ENCODE measurements at regions not wholly inside any gene's neighbourhood (a gene's known extent, or its start where the extent isn't known, plus 50 kb on each side); places are given as distances from the start of the nearest gene placed in this dataset.

DNA sequence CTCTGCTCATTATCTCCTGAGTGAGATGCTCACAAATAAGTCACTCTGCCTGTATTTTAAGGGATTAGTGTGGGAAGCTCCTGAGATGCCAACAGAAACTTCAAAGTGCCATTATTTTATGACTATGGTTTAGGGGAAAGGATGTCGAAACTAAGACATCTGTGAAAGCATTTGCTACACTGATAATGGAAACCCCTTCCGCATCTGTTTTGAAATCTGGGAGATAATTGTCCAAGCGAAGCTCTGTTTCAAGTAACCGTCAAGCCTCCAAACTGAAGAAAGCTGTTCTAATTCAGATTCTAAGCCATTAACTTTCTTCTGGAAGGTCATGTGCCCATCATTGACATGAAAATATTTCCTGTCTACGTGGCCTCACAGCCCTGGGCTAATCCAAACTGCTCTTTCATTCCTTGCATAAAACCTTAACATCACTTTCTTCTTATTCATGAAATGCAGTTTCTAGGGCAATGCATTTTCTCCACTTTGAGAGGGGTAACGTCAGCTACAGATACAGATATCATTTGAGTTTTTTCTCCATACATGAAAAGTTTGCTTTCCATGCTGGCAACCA lies 932.0 kb downstream of the C6orf118 start:
- Histone ChIP-seq H3K27ac (ENCODE audit: low read length) (no peak overlapping the region), H3K9me3 (ENCODE audit: low read length) (no peaks in the 10 kb centered on the region), H3F3A (ENCODE audit: insufficient read depth, low read length, poor library complexity, severe bottlenecking) (no peaks in the 10 kb centered on the region), H3K4me3 (ENCODE audit: low read length) (no peak overlapping the region), H3K4me2 (ENCODE audit: low read length) (no peak overlapping the region), H4K20me1 (ENCODE audit: insufficient read depth) (no peaks in the 10 kb centered on the region), H3K36me3 (ENCODE audit: insufficient read depth, low read length) (no peaks in the 10 kb centered on the region), H3K79me2 (replicated peaks; ENCODE audit: insufficient read depth, low read length) (no peaks in the 10 kb centered on the region), H2AFZ (ENCODE audit: low read depth, low read length) (no peak overlapping the region), H3K27me3 (ENCODE audit: insufficient read depth, low read depth, low read length) (no peaks in the 10 kb centered on the region), H3K9ac (ENCODE audit: low read length) (no peak overlapping the region), H3K9me2 (ENCODE audit: insufficient read depth, low read length) (no peaks in the 10 kb centered on the region)
- no peak for TF ChIP-seq REST (IDR thresholded peaks at IDR 0.05; ENCODE audit: borderline replicate concordance)
- no peak for TF ChIP-seq RAD21 (conservative IDR thresholded peaks at IDR 0.05)
- no peak for TF ChIP-seq POLR2AphosphoS5 (IDR thresholded peaks at IDR 0.05)
- no peak for TF ChIP-seq CTCF (IDR thresholded peaks at IDR 0.05; ENCODE audit: poor library complexity, severe bottlenecking)
- TF ChIP-seq MXI1 (conservative IDR thresholded peaks at IDR 0.05; ENCODE audit: poor library complexity, severe bottlenecking), result no peak
- no peak for TF ChIP-seq SMC3 (conservative IDR thresholded peaks at IDR 0.05; ENCODE audit: poor library complexity)
- no peak for TF ChIP-seq EZH2 (IDR thresholded peaks at IDR 0.05; ENCODE audit: borderline replicate concordance, insufficient read depth, low read length, poor library complexity, severe bottlenecking)
- no peak for TF ChIP-seq EP300 (conservative IDR thresholded peaks at IDR 0.05; ENCODE audit: poor library complexity, severe bottlenecking)
- no peak for TF ChIP-seq TAF1 (IDR thresholded peaks at IDR 0.05; ENCODE audit: low read depth)

DNA sequence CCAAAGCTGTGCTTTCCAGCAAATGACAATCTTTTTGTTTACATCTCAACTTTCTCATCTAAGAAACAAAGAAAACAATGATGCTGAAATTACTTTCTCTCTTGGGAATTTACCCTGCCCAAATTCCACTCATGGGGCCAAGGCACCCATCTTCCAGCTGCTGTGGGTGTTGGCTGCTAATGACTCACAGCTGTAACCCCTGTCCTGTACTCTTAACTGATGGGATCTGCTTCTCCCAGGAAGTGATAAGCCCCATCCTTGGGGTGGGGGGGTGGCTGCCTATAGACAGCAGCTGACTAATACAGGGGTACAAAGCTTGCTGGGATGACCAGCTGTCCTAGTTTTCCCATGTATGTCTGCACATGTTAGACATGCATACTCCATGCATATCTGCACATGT lies 938.6 kb downstream of the C6orf118 start:
- H3K9me3 ChIP-seq (ENCODE audit: low read length), result no peaks in the 10 kb centered on the region
- H4K20me1 ChIP-seq (ENCODE audit: insufficient read depth), result no peaks in the 10 kb centered on the region
- H3K4me2 ChIP-seq (ENCODE audit: low read length), result no peak overlapping the region
- H3K9ac ChIP-seq (ENCODE audit: low read length), result no peak overlapping the region
- H3K36me3 ChIP-seq (ENCODE audit: insufficient read depth, low read length), result no peaks in the 10 kb centered on the region
- no peak overlapping the region for H3K27ac ChIP-seq (ENCODE audit: low read length)
- H3K79me2 ChIP-seq (replicated peaks; ENCODE audit: insufficient read depth, low read length), result no peaks in the 10 kb centered on the region
- no peak for TF ChIP-seq REST (IDR thresholded peaks at IDR 0.05; ENCODE audit: borderline replicate concordance)
- TF ChIP-seq TAF1 (IDR thresholded peaks at IDR 0.05; ENCODE audit: low read depth), result no peak
- TF ChIP-seq EP300 (conservative IDR thresholded peaks at IDR 0.05; ENCODE audit: poor library complexity, severe bottlenecking), result no peak
- TF ChIP-seq SMC3 (conservative IDR thresholded peaks at IDR 0.05; ENCODE audit: poor library complexity), result no peak
- no peak for TF ChIP-seq MXI1 (conservative IDR thresholded peaks at IDR 0.05; ENCODE audit: poor library complexity, severe bottlenecking)
- no peak for TF ChIP-seq EZH2 (IDR thresholded peaks at IDR 0.05; ENCODE audit: borderline replicate concordance, insufficient read depth, low read length, poor library complexity, severe bottlenecking)
- H3K27me3 ChIP-seq (ENCODE audit: insufficient read depth, low read depth, low read length), result no peaks in the 10 kb centered on the region
- H2AFZ ChIP-seq (ENCODE audit: low read depth, low read length), result no peak overlapping the region
- H3K9me2 ChIP-seq (ENCODE audit: insufficient read depth, low read length), result no peaks in the 10 kb centered on the region
- H3K4me3 ChIP-seq (ENCODE audit: low read length), result no peak overlapping the region
- no peaks in the 10 kb centered on the region for H3F3A ChIP-seq (ENCODE audit: insufficient read depth, low read length, poor library complexity, severe bottlenecking)

Measured in neural cell (in vitro differentiated cells).